Epithelial cell of proximal tubule (primary cell): ENCODE measurements at regions not wholly inside any gene's neighbourhood (a gene's known extent, or its start where the extent isn't known, plus 50 kb on each side); places are given as distances from the start of the nearest gene placed in this dataset.

ENCODE experiments used
- DNase-seq: peaks from one replicate; pipeline ENCODE4 v3.0.0-alpha.2; 2011; ENCODE audit warnings: low read depth
- H3K4me3 ChIP-seq: 2 replicates; pipeline ENCODE4 v1.5.1; 2011; ENCODE audit warnings: low read depth, mild to moderate bottlenecking, low read length
- TF ChIP-seq, protein P1 (sequence below): conservative IDR thresholded peaks from 2 replicates; pipeline ENCODE4 v1.5.1; 2012; ENCODE audit warnings: low read depth, mild to moderate bottlenecking, low read length

DNA sequence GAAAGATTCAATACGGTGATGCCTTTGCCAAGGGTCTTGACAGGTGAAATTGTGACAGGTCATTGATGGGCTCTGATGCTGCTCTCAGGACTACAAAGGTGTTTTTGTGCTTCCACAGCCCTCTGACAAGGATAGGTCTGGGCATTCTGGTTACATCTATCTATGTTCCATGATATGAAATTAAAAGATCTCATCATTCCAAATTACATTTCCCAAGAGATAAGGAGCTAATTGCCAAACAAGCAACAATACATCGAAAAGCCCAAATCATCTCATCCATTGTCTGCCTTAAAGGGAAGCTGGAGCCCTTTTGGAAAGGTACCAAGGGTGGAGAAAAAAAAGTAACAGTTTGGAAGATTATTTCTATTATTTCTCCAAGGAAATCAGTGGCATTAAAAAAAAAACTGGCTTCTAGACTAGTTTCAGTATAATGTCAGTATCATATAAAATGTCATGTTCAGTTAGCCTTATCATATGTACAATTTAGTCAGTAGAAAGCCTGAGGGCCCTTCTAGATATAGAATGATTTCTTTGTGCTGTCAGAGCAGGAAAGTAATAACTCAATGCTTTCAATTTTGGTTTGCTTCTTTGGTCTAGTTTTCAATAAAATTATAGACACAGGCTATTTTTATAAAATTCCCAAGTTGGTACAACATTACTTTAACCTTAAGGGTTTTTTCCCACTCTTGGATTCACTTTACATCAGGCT is 224.5 kb upstream of the GPRIN3 start:
- no peak overlapping the region for H3K4me3 ChIP-seq
- TF ChIP-seq, protein P1, sequence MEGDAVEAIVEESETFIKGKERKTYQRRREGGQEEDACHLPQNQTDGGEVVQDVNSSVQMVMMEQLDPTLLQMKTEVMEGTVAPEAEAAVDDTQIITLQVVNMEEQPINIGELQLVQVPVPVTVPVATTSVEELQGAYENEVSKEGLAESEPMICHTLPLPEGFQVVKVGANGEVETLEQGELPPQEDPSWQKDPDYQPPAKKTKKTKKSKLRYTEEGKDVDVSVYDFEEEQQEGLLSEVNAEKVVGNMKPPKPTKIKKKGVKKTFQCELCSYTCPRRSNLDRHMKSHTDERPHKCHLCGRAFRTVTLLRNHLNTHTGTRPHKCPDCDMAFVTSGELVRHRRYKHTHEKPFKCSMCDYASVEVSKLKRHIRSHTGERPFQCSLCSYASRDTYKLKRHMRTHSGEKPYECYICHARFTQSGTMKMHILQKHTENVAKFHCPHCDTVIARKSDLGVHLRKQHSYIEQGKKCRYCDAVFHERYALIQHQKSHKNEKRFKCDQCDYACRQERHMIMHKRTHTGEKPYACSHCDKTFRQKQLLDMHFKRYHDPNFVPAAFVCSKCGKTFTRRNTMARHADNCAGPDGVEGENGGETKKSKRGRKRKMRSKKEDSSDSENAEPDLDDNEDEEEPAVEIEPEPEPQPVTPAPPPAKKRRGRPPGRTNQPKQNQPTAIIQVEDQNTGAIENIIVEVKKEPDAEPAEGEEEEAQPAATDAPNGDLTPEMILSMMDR = no peak
- DNase-seq = no peak

DNA sequence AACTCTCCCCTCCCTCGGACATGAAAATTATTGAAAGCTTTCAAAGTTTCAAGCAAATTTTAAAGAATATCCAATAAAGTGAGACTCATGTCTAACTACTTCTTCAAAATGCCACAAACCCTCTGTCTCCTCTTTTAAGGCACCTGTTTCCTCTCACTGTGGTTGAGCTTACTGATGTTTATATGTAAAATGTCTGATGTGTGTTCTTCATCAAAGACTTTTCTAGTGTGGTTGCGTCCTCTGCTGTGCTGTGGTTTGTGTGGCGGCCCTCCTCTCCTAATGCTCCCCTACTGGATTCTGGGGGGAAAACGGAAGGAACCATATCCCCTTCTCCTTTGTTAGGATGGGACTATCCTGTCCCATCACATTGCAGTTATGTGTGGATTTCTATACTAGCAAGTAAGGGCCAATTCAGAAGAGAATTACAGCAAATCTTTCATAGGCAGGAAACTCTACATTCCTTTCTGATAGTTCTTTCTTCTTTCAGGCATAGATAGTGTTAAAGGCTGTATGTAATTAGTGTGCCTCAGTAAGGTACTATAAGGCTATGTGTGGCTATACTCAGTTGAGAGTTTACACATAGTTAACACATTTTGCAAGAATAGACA is 221.0 kb upstream of the GPRIN3 start:
- no peak overlapping the region for H3K4me3 ChIP-seq
- DNase-seq = no peak
- TF ChIP-seq, protein P1 = no peak

DNA sequence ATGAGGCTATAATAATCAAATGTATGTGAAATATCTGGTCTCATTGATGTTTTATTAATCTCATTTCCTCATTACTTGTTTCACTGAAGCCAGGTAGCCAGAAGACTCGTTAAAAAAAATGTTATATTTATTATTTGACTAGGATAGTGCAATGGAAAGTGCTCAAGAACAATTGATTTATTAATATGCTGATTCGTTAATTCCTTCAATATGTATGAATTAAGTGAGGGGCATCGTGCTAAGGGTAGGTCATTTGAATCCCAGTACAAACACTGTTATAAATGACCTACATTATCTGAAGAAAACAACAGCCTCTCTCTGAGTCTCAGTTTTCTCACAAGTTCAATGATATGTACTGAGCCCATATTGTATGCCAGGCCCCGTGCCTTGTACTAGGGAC is 214.2 kb upstream of the GPRIN3 start:
- no peak overlapping the region for H3K4me3 ChIP-seq
- TF ChIP-seq, protein P1 = no peak

DNA sequence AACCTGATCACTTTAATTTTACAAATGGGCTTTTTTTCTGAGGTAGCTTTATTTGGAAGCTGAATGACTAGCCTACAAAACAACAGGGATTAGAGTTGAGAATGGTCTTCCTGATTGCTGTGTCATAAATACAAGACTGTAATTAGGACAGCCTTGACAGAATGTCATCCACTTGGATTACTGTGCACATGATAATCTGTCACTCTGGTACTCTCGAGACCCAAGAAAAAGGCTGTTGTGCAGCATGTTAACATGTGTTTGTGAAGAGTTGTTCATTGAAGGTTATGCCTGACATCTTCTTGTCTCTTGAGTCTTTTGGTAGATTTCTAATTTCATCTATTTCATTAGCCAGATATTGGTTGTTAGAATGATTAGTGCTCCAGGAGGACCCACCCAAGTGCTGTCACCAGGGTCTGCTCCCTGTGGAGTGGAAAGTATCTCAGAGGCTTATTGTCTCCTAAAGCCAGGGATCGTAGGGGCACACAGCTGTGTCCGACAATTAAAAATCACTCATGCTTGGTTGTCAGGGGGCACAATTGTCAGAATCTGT is 212.2 kb upstream of the GPRIN3 start:
- TF ChIP-seq, protein P1 = no peak
- H3K4me3 ChIP-seq = no peak overlapping the region
- DNase-seq = no peak

More for the DNA sequence above, 214.2 kb upstream of the GPRIN3 start:
- no peak for DNase-seq

DNA sequence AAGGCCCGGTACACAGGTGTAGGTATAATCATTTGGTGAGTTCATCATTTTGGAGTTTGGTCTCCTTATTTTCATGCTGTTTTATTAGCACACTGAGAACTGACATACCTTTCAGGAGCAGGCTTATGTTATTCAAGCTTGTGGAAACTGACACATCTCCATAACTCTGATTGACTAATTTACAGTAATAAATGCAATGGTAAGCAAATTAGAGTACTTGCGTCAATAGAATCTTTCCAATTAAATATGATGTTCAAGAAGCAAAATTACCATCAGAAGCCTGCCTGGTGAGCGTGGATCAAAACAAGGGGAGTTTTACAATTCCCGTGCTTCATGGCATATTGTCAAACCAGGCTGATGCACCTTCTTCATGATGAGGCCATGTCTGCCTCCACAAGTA is 210.7 kb upstream of the GPRIN3 start:
- TF ChIP-seq, protein P1 = no peak
- DNase-seq = no peak
- no peak overlapping the region for H3K4me3 ChIP-seq

DNA sequence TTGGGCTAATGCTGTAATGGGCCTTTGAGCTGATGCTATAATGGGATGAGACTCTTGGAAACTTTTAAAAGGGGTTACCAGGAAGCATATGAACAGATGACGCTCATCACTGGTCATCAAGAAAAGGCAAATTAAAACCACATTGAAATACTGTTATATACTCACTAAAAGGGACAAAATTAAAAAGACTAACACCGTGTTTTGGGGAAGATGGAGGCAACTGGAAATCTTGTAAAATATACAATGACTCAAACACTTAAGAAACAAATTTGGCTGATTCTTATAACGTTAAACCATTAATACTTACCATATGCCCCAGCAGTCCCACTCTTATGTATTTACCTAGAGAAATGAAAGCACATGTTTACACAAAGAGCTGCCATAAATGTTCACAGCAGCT is 207.2 kb upstream of the GPRIN3 start:
- no peak overlapping the region for H3K4me3 ChIP-seq
- TF ChIP-seq, protein P1 = no peak
- no peak for DNase-seq

DNA sequence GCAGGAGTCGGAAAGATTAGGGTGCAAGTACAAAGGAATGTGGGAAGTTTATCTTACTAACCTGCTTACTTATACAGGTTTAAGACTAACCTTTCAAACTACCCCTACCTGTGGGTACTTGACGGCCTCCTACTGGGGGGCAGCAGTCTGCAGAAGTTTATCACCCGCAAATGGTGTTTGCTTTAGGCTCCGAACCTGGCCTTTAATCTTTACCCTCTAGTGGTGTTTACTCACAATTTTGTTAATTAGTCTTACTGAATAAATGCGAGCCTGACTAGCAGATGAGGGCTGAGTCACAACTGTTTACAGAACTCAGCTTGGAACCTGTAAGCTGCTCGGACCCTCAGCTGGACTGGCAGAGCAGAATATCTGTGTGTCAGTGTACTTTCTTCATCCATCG is 204.2 kb upstream of the GPRIN3 start:
- TF ChIP-seq, protein P1 = no peak
- H3K4me3 ChIP-seq = no peak overlapping the region
- DNase-seq = no peak
